NCI-H1092 (cell line): ENCODE measurements at regions not wholly inside any gene's neighbourhood (a gene's known extent, or its start where the extent isn't known, plus 50 kb on each side); places are given as distances from the start of the nearest gene placed in this dataset.

Source experiments
- DNase-seq: peaks from one replicate; lab custom pipeline; 2025; lab: John Stamatoyannopoulos, UW

DNA sequence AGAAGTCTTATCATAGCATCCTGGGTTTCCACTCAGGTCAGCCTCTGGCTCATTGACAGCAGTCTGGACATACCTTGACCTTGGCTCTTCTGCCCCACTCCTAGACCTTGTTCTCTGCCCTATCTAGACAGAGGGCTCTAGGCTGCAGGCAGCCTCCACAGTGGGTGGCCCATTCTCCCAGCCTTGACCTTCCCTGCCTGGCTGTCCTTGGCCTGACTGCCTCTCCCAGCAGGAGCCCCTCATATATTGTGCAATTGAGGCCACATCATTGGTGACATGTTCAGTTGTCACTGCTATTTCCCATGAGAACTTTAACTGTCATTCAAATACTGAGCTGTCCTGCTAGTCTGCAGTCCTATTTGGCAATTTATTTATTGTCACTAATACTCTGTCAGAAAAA is 503.4 kb downstream of the PLXNA4 start:
- no peak for DNase-seq

DNA sequence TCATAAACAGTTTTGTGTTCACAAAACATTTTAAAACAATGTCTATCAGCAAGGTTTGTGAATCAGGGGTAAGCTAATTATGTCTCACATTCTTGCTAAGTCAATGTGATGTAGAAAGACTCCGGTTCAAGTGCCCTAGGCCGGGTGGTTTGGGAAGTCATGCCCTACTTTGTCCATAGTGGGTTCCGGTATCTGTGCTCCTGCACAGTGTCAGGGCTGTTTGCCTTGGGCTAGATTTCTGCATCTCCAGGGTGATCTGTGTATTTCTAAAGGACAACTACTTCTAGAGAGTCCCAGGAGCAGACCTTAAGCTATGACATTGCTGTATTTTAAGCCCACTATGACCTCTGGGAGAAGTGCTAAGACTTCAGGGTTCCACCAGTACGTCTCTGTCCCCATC is 504.1 kb downstream of the PLXNA4 start:
- DNase-seq = no peak

DNA sequence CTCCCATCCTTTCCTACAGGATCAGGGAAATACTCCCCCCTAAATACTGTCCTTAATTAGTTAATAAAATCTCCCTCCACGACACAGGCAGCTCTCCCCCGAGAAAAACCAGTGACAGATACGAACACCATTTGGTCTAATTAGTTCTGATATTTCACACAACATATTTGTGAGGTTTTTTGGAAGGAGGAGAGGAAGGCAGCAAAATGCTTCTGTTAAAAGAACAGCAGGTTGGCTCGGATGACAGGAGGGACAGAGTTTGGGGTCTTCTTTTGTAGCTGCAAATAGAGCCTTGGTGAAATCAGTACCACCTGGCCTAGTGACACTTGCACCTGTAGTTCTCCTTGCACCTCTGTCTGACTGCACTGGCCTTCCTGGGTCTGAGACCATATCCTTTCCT is 507.0 kb downstream of the PLXNA4 start:
- no peak for DNase-seq

DNA sequence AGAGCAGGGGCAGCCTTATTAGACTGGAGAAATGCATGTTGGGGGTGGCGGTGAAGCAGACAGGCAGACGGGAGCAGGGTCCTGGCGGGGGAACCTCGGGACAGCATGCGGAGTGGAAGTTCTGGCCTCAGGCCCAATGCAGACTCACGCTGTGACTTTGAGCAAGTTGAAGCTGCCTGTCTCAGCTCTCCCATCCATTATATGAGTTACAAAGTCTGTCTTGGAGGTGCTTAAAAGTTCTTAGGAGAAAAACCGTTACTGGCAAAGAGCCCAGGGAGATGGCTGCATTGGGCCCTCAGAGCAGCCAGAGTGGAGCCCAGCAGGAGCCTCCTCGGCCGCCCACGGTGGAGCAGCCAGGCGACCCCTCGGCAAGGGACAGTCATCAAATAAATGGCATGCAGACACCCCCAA is 509.5 kb downstream of the PLXNA4 start:
- no peak for DNase-seq

DNA sequence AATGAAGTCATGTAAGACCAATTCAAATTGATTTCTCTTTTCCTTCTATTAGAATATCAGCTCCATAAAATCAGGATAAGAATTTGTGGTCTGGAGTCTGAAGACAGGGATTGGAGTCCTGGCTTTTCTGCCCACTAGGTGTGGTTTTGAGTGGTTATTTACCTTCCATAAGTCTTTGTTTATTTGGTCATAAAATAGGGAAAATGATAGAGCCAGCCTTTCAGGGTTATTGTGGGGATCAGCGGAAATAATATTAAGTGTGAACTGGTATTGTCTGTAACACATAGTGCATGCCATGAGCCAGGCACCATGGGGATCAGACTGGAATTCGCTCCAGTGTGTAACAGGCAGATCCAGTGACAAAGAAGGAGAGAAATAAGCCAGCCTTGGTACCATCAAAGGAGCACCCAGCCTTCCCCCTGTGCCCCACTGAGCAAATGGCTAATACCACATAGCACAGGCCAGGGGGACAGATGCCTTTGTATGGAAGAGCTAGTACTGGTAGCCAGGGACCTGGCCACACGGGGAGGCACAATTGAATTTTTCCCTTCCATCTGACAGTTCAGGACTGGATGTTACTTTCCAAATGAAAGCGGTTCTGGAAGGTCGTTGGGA is 509.7 kb upstream of the PODXL start:
- DNase-seq = no peak

DNA sequence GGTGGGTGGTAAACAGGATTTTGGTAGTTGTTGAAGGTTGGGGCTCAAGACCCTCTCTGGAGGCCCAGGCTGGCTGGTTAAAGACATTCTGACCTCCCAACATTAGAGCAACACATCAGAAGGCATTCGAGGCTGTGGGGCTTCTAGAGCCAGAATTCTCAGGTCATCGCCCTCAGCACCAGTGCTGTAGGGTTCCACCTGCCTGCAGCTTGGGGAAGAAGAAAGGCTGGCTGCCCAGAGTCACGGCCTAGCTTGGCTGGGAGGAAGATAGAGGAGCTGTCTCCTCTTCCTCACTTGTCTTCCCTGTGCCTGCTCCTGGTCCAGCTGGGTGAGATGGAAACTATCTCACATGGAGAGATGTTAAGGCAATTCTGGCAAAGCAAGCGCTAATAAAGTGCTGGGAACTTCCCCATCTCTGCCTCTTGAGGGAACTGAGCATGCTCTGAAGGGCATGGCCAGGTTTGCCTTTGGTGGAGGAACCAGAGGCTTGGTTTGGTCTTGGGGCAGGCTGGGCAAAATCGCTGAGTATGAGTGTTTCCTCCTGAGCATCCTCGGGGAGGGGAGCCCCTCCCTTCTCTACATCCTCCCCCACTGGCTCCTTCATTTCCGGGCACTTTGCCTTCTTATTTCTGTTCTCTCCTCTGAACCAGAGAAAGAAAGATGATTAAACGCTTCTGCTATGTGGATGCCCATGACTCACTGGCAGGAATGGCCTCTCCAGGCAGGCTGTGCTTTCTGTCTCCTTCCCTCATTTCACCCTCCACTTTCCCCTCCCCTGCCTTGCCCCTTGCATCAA is 509.0 kb upstream of the PODXL start:
- no peak for DNase-seq

DNA sequence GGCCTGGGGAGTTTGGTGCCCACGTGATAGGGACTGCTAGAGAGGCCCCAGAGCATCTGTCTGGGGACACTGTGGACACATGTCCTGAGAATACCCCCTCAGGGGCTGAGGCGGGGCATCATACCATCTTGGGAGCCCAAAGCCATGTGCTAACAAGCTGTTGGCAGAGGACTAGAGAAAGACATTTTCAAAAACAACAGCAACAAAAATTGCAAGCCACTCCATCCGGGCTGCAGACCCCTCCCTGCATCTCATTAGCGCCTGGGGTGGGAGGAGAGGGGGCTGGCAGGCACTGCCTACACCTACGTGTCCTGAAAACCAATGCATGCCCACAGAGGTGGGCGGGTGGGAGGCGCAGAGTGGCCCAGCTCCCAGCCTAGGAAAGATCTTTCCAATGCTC is 507.4 kb upstream of the PODXL start:
- DNase-seq = no peak

DNA sequence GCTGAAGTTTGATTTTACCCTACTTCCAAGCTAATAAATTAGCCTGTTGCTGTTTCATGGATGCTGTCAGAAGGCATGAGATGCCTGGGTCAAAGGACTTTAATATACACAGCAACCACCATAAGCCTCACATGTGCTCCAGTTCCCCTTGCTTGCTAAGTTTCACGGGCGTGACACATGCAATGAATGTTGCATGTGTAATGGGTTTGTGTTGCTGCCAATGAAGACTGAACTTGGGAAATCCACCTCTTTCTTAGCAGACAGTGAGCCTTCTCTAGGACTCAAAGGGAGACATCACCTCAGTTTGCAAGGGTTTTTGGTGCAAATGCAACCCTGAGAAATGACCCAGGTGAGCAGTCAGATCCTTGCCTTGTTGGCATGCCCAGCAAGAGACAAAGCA is 505.5 kb upstream of the PODXL start:
- no peak for DNase-seq

DNA sequence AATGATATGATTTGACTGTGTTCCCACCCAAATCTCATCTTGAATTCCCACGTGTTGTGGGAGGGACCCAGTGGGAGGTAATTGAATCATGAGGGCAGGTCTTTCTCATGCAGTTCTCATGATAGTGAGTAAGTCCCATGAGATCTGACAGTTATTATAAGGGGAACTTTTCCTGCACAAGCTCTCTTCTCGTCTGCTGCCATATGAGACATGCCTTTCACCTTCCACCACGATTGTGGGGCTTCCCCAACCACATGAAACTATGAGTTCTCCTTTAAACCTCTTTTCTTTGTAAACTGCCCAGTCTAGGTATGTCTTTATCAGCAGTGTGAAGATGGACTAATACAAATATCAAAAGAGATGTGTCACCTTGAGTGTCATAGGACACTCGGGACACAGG is 502.7 kb upstream of the PODXL start:
- DNase-seq = no peak

DNA sequence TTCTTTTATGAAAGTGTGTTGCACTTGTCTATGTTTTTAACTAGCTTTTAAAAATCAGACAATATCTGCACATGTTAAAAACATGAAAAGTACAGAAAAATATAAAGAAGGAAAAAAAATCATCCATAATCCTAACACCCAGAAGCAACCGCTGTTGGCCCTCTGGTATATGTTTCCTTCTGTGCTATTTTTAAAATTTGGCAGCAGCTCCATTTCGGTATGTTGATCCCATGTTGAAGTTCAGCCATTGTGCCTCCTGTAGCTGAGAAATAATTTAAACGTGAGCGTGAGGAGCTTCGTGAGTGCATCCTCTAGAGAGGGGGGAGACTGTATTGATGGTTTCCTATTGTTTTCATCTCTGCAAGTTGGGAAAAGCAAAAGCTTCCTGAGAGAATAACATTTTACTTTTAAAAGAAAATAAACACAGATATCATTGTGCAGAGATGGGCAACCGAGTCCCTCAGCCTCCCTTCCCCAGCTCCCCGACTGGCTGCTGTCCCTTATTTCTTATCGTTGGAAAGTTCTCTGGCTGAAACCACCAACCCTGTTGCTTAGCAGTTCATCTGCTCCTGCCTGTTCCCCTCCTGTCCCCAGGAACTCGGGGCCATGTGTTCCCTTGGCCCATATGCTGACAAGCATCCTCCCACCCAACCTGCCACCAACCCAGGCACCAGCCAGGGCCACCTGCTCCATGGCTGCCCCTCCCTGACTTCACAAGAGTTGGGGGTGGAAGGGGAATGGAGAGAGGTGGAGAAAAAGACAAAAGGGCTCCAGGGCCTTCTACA is 499.1 kb upstream of the PODXL start:
- DNase-seq = no peak

DNA sequence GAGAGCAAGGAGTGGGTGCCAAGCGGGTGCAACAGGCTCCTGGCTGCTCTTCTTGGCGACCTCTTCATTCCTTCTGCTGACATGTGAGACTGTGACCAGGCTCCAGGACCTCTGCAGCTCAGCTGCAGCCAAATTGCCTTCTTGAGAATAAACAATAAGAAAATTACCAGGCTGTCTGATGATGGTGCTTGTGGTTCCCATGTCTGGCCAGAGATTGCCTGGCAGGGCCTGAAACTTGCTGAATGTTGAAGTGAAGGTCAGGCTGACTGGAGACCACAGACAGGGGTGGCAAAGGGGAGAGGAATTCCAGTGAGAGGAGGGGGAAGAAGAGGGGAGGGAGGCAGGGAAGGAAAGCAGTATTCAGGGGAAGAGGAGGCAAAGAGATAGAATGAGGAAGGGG is 497.4 kb upstream of the PODXL start:
- no peak for DNase-seq

DNA sequence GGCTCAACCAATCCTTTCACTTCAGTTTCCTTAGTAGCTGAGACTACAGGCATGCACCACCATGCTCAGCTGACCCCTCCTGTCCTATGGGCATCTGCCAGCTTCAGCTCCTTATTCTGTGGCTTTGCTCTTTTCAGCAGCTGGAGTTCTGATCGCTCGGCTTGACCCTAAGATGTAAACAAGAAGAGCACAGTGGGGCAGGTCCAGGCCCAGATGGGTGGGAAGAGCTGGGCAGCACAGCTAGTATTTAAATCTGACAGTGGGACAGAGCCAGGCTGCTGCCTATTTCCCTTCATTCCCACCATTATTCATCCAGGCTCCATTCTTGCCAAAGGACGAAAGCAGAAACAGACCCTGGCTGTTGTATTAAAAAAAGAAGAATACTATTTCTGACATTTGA is 494.9 kb upstream of the PODXL start:
- DNase-seq = no peak

DNA sequence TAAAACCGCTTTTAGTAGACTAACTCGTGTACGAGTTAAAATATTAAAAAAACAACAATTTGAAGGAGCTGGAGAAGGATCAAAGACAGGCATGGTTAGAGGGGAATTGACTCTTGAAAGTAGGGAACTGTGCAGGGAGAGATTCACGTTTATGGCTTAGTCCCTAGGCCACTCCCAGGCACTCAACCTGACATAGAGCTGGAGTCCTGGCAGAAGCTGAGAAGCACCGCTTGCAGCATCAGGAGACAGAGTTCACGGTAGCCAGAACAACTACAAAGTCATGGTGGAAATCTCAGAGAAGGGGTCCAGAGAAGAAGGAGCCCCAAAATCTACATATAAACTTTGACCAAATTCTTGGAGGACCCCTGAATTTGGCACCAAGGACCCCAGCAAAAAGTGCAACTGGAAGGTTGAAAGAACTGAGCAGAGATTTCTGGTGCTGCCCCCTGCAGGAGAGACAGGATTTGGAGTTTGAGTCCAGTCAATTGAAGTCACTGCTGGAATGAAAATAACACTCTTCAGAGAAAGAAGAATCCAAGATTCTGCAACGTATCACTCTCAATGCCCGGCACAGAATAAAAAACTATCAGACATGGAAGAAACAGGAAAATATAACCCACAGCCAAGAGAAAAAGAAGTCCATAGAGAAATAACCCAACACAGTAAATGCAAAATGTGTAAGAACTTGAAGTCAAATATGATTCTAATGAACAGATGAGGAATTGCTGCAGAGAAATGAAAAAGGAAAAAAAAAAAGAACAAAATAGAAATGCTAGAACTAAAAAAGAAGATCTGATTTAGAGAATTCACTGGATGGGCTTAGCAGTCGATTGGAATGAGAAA is 493.3 kb upstream of the PODXL start:
- DNase-seq = peak; percentile 14

DNA sequence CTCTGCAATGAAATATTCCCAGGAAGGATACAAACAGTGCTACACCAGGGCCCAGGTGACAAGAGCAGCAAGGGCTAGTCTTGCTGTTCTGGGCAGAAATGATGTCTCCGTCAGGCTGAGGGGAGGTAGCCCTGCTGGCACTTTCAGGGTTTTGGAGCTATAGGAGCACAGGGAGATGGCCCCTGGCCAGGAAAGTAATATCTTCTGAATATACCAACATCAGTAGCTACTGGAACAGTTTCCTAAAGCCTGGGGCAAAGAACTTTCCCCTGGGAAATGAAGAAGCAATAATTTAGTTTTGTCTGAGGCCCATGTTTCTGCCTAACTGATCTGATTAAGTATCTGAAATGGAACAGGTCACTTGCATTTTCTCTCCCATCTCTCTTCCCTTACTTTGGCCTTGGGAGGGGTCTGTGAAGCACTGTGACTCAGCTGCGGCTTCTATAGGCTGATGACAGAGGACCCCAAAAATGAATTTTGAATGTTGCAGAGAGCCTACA is 489.1 kb upstream of the PODXL start:
- no peak for DNase-seq

DNA sequence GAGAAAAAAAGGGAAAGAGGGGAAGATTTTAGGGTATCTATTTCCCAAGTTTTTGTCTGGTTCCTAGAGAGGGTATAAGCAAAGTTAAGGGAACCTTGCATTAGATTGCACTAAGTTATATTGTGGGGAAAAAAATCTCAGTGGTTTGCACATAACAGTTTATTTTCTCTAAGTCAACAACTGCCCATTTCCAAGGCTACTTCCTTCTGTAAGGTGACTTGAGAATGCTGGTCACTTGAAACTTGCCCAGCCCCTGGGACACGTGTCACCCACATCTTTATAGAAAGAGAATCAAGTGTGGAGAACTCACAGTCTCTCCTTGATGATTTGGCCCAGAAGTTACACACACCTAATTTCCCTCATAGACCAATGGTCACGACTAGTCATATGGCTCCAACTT is 488.6 kb upstream of the PODXL start:
- DNase-seq = no peak

DNA sequence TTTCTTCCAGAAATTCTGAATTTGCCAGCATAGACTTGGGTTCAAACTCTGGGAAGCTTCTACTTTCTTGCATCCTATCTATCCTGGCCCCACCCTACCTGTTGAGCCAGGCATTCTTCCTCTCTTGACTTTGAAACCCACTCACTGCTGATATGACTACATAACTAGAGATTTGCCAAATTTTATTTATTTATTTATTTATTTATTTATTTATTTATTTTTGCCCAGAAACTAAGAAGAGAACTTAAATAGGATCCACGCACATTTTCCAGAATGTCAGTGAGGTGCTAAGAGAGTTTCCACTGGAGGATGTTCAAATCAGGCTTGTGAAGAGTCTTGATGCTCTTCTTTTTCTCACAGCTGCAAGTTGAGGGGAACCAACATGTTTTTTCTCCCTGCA is 487.8 kb upstream of the PODXL start:
- no peak for DNase-seq

DNA sequence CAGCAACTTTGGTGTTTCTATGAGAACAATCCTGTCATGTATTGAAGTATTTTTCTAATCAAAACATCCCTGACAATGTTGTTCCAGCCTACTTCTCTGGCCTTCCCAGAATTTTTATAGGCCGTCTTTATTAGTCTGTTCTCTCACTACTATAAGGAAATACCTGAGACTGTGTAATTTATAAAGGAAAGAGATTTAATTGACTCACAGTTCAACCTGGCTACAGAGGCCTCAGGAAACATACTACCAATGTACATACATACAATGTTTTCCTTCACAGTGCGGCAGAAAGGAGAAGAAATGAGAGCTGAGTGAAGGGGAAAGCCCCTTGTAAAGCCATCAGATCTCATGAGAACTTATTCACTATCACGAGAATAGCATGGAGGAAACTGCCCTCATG is 484.7 kb upstream of the PODXL start:
- no peak for DNase-seq

DNA sequence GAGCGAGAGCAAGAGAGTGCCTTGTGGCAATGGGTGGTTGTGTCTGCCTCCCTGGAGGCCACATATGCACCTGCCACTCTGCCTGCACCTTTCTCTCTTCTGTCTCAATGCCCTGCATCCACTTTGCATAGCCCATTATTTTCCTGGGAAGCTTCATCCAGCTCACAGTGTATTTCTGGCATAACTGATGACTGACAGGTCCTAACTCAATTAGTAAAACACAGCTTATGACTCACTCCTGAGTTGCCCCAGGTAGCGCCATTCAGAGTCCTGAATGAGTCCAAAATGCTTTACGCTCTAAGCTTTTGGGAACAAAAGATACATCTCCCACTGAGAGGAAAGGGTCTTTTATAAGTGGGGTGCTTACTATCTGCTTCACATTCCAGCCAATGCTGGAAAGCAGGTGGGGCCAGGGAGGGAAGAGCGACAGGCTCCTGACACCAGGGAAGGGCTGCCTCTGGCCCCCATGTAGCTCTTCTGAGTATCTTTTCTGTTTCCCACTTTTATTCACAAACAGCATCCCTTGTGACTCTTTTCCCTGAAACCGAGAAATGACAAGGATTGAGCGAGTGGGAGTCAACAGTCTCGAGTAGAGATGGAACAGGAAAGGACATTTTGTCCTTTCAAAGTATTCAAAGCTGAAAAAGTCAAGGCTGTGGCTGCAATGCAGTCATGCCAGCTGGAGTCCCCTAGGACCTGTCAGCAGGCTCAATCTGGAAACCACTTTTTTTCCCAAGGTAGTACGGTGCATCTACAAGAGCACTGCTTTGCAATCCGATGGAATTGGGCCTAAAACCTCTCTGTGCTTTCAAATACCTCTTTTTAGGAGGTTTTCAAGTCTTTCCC is 479.3 kb upstream of the PODXL start:
- DNase-seq = no peak

DNA sequence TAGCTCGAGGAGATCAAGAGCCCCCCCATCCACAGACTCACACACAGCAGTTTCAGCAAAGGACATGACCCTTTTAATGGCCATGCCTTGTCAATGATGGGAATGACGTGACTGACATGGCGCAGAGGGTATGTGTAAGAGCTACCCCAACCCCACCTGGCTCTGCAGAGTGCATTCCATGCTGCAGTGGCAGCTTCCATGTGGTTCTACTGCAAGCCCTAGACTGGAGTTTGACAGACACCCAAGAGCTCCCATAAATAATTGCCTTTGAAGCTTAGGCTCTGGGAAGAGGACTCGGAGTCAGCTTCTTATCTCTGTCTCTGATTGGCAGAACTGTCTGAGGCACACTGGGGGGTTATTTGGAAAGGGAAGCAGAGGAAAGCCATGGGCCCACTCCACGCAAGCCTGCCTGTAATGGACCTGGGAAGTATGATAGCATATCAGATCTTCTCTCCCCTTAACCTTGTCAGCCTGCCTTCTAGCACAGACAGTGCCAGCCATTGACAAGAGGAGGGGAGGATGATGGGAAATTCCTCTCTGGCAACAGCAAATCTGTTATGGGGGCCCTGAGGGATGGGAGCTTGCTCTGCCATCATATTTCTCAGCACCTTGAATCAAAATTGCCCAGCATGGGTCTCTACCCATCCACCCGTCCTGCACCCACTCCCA is 478.5 kb upstream of the PODXL start:
- DNase-seq = no peak

DNA sequence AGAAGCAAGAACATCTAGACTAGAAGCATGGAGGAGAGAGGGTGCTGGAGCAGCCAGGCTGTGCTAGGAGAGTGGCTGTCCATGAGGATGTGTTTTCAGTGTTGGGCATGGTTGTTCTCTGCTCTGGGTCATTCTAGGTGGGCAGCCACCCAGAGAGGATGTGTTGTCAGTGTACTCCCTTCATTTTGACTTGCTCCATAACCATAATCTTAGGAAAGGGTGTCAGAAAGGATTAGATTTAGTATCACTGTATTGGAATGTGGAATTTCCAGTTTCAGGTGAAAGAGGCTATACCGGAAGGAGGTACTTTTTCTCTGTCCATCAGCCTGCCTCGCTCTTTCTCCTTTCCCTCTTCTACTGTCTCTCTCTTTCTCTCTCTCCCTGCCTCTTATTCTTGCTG is 474.5 kb upstream of the PODXL start:
- DNase-seq = no peak
